Naive thymus-derived CD8-positive, alpha-beta T cell (primary cell): ENCODE measurements at regions not wholly inside any gene's neighbourhood (a gene's known extent, or its start where the extent isn't known, plus 50 kb on each side); places are given as distances from the start of the nearest gene placed in this dataset.

Source experiments
- ATAC-seq, 2 donors: fragments of 150-1000 bp; cut with Tn5 transposase in 1 of 2; sonication (Bioruptor Pico), chemical (Tn5 transposase) in 1 of 2; 1 replicate in 1 of 2; 2 replicates in 1 of 2; pipeline ENCODE4 v1.10.0; 2021; ENCODE audit warnings: mild to moderate bottlenecking in 2 of 2, moderate library complexity in 2 of 2
- POLR2A ChIA-PET: fragments of 350-600 bp; sonication (Branson Sonifier 250); formaldehyde crosslinking; loops from one replicate; lab custom pipeline; 2021; ENCODE audit warnings: antibody characterized with exemption; lab: Charles Lee
- DNase-seq, 10 donors: peaks; one replicate each; pipeline versions ENCODE4 v3.0.0 to v3.0.0-alpha.2; 2020 to 2022
- H3K27ac Mint-ChIP-seq, 10 donors: one replicate each; pipeline ENCODE4 v1.8.0; 2020 to 2022; ENCODE audit warnings: mild to moderate bottlenecking in 10 of 10, mixed read lengths in 10 of 10, moderate library complexity in 4 of 10, inconsistent platforms in 1 of 10
- H3K27me3 Mint-ChIP-seq, 5 donors: one replicate each; pipeline ENCODE4 v1.8.0; 2021 to 2022; ENCODE audit warnings: mixed read lengths in 5 of 5
- H3K36me3 Mint-ChIP-seq, 3 donors: one replicate each; pipeline ENCODE4 v1.8.0; 2020 to 2022; ENCODE audit warnings: mixed read lengths in 3 of 3, mild to moderate bottlenecking in 2 of 3, inconsistent platforms in 1 of 3
- H3K4me1 Mint-ChIP-seq, 4 donors: one replicate each; pipeline ENCODE4 v1.8.0; 2021 to 2022; ENCODE audit warnings: mixed read lengths in 4 of 4
- H3K4me3 Mint-ChIP-seq, 10 donors: one replicate each; pipeline ENCODE4 v1.8.0; 2020 to 2022; ENCODE audit warnings: mild to moderate bottlenecking in 10 of 10, mixed read lengths in 10 of 10, moderate library complexity in 6 of 10, inconsistent platforms in 1 of 10
- H3K9me3 Mint-ChIP-seq, 9 donors: one replicate each; pipeline ENCODE4 v1.8.0; 2020 to 2022; ENCODE audit warnings: mixed read lengths in 9 of 9, mild to moderate bottlenecking in 3 of 9, inconsistent platforms in 1 of 9, moderate library complexity in 1 of 9

DNA sequence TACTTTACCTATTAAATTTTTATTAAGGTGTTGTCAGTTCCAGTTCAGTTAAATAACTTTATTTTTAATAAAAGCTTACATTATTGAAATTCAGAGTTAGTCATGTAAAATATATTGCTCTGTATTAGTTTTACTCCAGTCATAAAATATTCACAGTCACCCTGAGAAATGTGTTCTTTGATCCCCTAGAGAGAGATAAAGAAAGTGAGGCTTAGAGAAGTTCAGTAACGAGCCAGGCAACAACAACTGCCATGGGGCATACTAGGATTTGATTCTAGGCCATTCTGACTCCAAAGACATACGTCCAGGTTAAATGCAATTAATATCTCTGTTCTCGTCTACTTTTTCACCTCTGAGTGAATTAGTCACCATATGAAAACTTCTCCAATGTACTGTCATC, 761.9 kb upstream of the CXADR start:
- H3K36me3 Mint-ChIP-seq = peaks cover 0 to 5% (median 0%) of the 10 kb centered on the region in 3 donors
- peaks cover 0 to 17% (median 3%) of the 10 kb centered on the region in 9 donors for H3K9me3 Mint-ChIP-seq
- no peak for ATAC-seq
- no peak overlapping the region for H3K27ac Mint-ChIP-seq
- no peaks in the 10 kb centered on the region for H3K27me3 Mint-ChIP-seq
- DNase-seq = no peak
- H3K4me1 Mint-ChIP-seq = no peaks in the 10 kb centered on the region
- POLR2A ChIA-PET = no interaction called here
- H3K4me3 Mint-ChIP-seq = no peak overlapping the region

GRCh38 chr21:16751695-16752474, 761.0 kb upstream of the CXADR start:
- no peak overlapping the region for H3K27ac Mint-ChIP-seq
- no peaks in the 10 kb centered on the region for H3K27me3 Mint-ChIP-seq
- DNase-seq (no peak), ATAC-seq (no peak)
- H3K36me3 Mint-ChIP-seq = peaks cover 0 to 5% (median 0%) of the 10 kb centered on the region in 3 donors
- H3K9me3 Mint-ChIP-seq = peaks cover 0 to 22% (median 6%) of the 10 kb centered on the region in 9 donors
- POLR2A ChIA-PET = no interaction called here
- H3K4me3 Mint-ChIP-seq = no peak overlapping the region
- no peaks in the 10 kb centered on the region for H3K4me1 Mint-ChIP-seq

- DNase-seq (no peak), ATAC-seq (no peak)
- Mint-ChIP-seq H3K4me1 (no peaks in the 10 kb centered on the region), H3K27ac (no peak overlapping the region), H3K4me3 (no peak overlapping the region), H3K9me3 (peaks cover 0 to 26% (median 6%) of the 10 kb centered on the region in 9 donors), H3K27me3 (no peaks in the 10 kb centered on the region), H3K36me3 (peaks cover 0 to 5% (median 0%) of the 10 kb centered on the region in 3 donors)
- POLR2A ChIA-PET = no interaction called here
These were observed 760.4 kb upstream of the CXADR start for GRCh38 chr21:16752475-16752857.

- POLR2A ChIA-PET = no interaction called here
These were observed 757.8 kb upstream of the CXADR start for GRCh38 chr21:16755061-16755460.

GRCh38 chr21:16767201-16767600, 745.6 kb upstream of the CXADR start:
- no peak overlapping the region for H3K27ac Mint-ChIP-seq
- H3K9me3 Mint-ChIP-seq = peaks cover 4 to 19% (median 9%) of the 10 kb centered on the region in 9 donors
- no peaks in the 10 kb centered on the region for H3K4me1 Mint-ChIP-seq
- ATAC-seq = no peak
- no peaks in the 10 kb centered on the region for H3K36me3 Mint-ChIP-seq
- H3K4me3 Mint-ChIP-seq = no peak overlapping the region
- H3K27me3 Mint-ChIP-seq = no peaks in the 10 kb centered on the region
- POLR2A ChIA-PET = no interaction called here
- DNase-seq = no peak

More at GRCh38 chr21:16755061-16755460, 757.8 kb upstream of the CXADR start:
- ATAC-seq (no peak), DNase-seq (no peak)
- peaks cover 0 to 14% (median 6%) of the 10 kb centered on the region in 9 donors for H3K9me3 Mint-ChIP-seq
- H3K27ac Mint-ChIP-seq = no peak overlapping the region
- peaks cover 0 to 5% (median 0%) of the 10 kb centered on the region in 3 donors for H3K36me3 Mint-ChIP-seq
- H3K27me3 Mint-ChIP-seq = no peaks in the 10 kb centered on the region
- no peaks in the 10 kb centered on the region for H3K4me1 Mint-ChIP-seq
- H3K4me3 Mint-ChIP-seq = no peak overlapping the region

GRCh38 chr21:16768096-16768495, 744.7 kb upstream of the CXADR start:
- H3K27me3 Mint-ChIP-seq = no peaks in the 10 kb centered on the region
- DNase-seq = no peak
- H3K36me3 Mint-ChIP-seq = no peaks in the 10 kb centered on the region
- no peak for ATAC-seq
- POLR2A ChIA-PET = no interaction called here
- no peaks in the 10 kb centered on the region for H3K4me1 Mint-ChIP-seq
- H3K9me3 Mint-ChIP-seq = peaks cover 4 to 26% (median 9%) of the 10 kb centered on the region in 9 donors
- no peak overlapping the region for H3K4me3 Mint-ChIP-seq
- no peak overlapping the region for H3K27ac Mint-ChIP-seq

DNA sequence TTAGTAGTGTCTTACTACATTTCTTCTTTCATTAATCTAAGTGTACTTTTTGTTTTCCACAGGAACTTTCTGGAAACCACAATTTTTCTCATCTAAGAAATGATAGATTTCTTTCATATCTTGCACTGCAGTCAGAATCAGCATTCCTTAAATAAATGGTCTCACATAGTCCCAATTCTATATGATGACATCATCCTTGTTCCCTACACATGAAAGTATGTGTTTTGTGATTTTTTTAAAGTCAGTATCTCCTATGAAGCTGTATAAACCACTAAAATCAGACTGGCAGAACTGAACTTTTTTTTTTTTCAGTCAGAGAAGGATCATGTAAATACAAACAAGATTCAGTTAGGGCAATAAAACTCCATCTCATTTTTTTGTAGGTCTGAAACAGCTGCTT, 742.6 kb upstream of the CXADR start:
- ATAC-seq = no peak

GRCh38 chr21:16773206-16773605, 739.6 kb upstream of the CXADR start:
- H3K4me1 Mint-ChIP-seq = no peaks in the 10 kb centered on the region
- ATAC-seq = no peak

More for the DNA sequence above, 742.6 kb upstream of the CXADR start:
- no peaks in the 10 kb centered on the region for H3K27me3 Mint-ChIP-seq
- POLR2A ChIA-PET = no interaction called here
- no peak for DNase-seq
- no peak overlapping the region for H3K4me3 Mint-ChIP-seq
- H3K4me1 Mint-ChIP-seq = no peaks in the 10 kb centered on the region
- peaks cover 4 to 27% (median 14%) of the 10 kb centered on the region in 9 donors for H3K9me3 Mint-ChIP-seq
- H3K36me3 Mint-ChIP-seq = no peaks in the 10 kb centered on the region
- no peak overlapping the region for H3K27ac Mint-ChIP-seq

GRCh38 chr21:16775076-16775475, 737.8 kb upstream of the CXADR start:
- DNase-seq = no peak
- no peak overlapping the region for H3K4me3 Mint-ChIP-seq
- no peak for ATAC-seq
- POLR2A ChIA-PET = no interaction called here
- H3K27ac Mint-ChIP-seq = no peak overlapping the region
- H3K4me1 Mint-ChIP-seq = no peaks in the 10 kb centered on the region
- no peaks in the 10 kb centered on the region for H3K27me3 Mint-ChIP-seq
- peaks cover 0 to 27% (median 9%) of the 10 kb centered on the region in 9 donors for H3K9me3 Mint-ChIP-seq
- H3K36me3 Mint-ChIP-seq = no peaks in the 10 kb centered on the region

More at GRCh38 chr21:16773206-16773605, 739.6 kb upstream of the CXADR start:
- no peaks in the 10 kb centered on the region for H3K27me3 Mint-ChIP-seq
- DNase-seq = no peak
- no peaks in the 10 kb centered on the region for H3K36me3 Mint-ChIP-seq
- no peak overlapping the region for H3K27ac Mint-ChIP-seq
- H3K9me3 Mint-ChIP-seq = peaks cover 0 to 17% (median 8%) of the 10 kb centered on the region in 9 donors
- no peak overlapping the region for H3K4me3 Mint-ChIP-seq
- POLR2A ChIA-PET = no interaction called here

- ATAC-seq (no peak), DNase-seq (no peak)
- Mint-ChIP-seq H3K27me3 (no peaks in the 10 kb centered on the region), H3K4me3 (no peak overlapping the region), H3K27ac (no peak overlapping the region), H3K9me3 (peaks cover 3 to 36% (median 13%) of the 10 kb centered on the region in 9 donors), H3K36me3 (peaks cover 0 to 3% (median 0%) of the 10 kb centered on the region in 3 donors), H3K4me1 (no peaks in the 10 kb centered on the region)
- POLR2A ChIA-PET = no interaction called here
These were observed 735.7 kb upstream of the CXADR start for GRCh38 chr21:16777041-16777720.

DNA sequence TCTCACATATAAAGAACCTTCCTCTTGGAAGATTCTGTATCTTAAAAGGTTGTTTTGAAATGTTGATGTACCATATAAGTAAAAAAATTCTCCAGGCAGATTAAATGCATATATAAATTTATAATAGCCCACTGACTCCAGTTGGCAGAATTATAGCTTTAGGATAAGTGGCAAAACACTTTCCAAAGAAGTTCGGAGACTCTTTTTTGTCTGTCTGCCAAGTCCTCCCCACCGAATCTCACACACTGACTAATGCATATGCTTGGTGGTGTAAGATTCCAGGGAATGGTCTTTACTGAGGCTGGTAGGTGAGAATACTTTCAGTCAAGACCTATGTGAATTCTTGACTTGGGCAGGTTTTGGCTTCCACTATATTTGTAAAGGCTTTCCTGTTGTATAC, 724.3 kb upstream of the CXADR start:
- no peaks in the 10 kb centered on the region for H3K27me3 Mint-ChIP-seq
- DNase-seq (no peak), ATAC-seq (no peak)
- H3K9me3 Mint-ChIP-seq = peaks cover 3 to 34% (median 12%) of the 10 kb centered on the region in 9 donors
- H3K27ac Mint-ChIP-seq = no peak overlapping the region
- POLR2A ChIA-PET = no interaction called here
- H3K36me3 Mint-ChIP-seq = peaks cover 0 to 10% (median 0%) of the 10 kb centered on the region in 3 donors
- no peak overlapping the region for H3K4me3 Mint-ChIP-seq
- no peaks in the 10 kb centered on the region for H3K4me1 Mint-ChIP-seq

DNA sequence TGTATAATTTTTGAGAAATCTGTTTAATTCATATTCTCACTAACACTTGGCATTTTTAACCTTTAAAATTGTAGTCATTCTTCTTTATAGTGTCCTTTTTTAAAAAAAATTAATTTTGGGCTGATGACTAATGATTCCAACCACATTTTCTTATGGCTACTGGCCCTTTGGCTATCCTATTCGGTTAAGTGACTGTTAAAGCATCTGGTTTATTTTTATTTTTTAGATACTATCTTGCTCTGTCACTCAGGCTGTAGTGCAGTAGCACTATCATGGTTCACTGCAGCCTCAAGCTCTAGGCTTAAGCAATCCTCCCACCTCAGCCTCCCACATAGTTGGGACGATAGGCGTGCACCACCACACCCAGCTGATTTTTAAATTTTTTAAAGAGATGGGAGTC, 723.2 kb upstream of the CXADR start:
- DNase-seq = no peak
- Mint-ChIP-seq H3K4me3 (no peak overlapping the region), H3K9me3 (peaks cover under 1 to 25% (median 5%) of the 10 kb centered on the region in 9 donors), H3K27me3 (no peaks in the 10 kb centered on the region), H3K27ac (no peak overlapping the region), H3K4me1 (no peaks in the 10 kb centered on the region), H3K36me3 (peaks cover 0 to under 1% (median 0%) of the 10 kb centered on the region in 3 donors)
- ATAC-seq = no peak
- POLR2A ChIA-PET = no interaction called here

DNA sequence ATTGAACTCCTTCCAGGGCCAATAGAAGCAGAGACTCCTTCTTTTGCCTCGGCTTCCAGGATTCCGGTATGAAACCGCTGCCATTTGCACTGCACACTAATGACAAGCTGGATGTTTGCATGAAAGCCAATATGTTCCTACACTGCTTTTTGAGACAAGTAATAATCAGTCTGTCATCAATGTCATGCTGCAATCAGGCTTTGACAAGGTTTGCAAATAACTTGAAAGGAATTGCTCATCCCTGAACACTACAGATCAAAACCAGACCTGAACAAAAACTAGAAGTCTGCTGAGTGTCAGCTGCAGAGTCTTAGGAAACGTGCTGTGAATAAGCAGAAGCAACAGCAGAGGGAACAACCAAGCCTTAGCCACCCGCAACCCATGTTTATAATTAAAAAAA, 720.7 kb upstream of the CXADR start:
- POLR2A ChIA-PET = no interaction called here
- Mint-ChIP-seq H3K4me1 (no peaks in the 10 kb centered on the region), H3K4me3 (no peak overlapping the region), H3K9me3 (peaks cover 0 to 11% (median 0%) of the 10 kb centered on the region in 9 donors), H3K36me3 (no peaks in the 10 kb centered on the region), H3K27ac (no peak overlapping the region), H3K27me3 (no peaks in the 10 kb centered on the region)
- DNase-seq (no peak), ATAC-seq (no peak)
